ENCODE measurements at regions not wholly inside any gene's neighbourhood (a gene's known extent, or its start where the extent isn't known, plus 50 kb on each side); places are given as distances from the start of the nearest gene placed in this dataset.

DNA sequence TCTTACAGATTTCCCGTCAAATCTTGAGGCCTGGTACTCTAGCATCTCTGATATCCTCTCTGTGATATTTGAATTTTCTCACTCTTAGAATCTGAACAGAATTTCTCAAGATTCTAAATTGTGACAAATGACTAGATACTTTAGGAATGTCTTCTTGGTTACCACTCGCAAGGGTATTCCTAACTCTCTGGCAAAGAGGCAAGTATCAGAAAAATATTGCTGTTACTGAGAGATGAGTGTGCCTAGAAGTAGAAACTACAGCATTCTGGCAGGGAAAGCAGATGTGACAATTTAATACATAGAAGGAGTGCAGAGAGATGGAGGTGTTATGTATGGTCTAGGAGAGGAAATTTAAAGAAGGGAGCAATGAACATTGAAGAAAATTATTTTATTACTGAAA lies 467.8 kb downstream of the LRIG3 start:
- TF ChIP-seq, protein P1, sequence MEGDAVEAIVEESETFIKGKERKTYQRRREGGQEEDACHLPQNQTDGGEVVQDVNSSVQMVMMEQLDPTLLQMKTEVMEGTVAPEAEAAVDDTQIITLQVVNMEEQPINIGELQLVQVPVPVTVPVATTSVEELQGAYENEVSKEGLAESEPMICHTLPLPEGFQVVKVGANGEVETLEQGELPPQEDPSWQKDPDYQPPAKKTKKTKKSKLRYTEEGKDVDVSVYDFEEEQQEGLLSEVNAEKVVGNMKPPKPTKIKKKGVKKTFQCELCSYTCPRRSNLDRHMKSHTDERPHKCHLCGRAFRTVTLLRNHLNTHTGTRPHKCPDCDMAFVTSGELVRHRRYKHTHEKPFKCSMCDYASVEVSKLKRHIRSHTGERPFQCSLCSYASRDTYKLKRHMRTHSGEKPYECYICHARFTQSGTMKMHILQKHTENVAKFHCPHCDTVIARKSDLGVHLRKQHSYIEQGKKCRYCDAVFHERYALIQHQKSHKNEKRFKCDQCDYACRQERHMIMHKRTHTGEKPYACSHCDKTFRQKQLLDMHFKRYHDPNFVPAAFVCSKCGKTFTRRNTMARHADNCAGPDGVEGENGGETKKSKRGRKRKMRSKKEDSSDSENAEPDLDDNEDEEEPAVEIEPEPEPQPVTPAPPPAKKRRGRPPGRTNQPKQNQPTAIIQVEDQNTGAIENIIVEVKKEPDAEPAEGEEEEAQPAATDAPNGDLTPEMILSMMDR (conservative IDR thresholded peaks at IDR 0.05 in 1 of 2, IDR thresholded peaks at IDR 0.05 in 1 of 2; ENCODE audit: extremely low read depth in 1 of 2, insufficient read depth in 1 of 2, low read depth in 1 of 2, low read length in 2 of 2), result no peak
- no peak for TF ChIP-seq EZH2 (IDR thresholded peaks at IDR 0.05; ENCODE audit: borderline replicate concordance, low read length)

Measured in mammary epithelial cell (primary cell).